SK-N-SH (cell line): ENCODE measurements at regions not wholly inside any gene's neighbourhood (a gene's known extent, or its start where the extent isn't known, plus 50 kb on each side); places are given as distances from the start of the nearest gene placed in this dataset.

Experiments used
- CTCF ChIA-PET: fragments of 300-600, 350-600 bp; formaldehyde crosslinking; extraction: SDS; loops from one replicate; lab custom pipeline; 2021; lab: Yijun Ruan, JAX
- POLR2A ChIA-PET: fragments of 350-600 bp; sonication (Branson Sonifier 250); formaldehyde crosslinking; extraction: SDS; loops from one replicate; lab custom pipeline; 2020; ENCODE audit warnings: antibody characterized with exemption, inconsistent platforms; lab: Yijun Ruan, JAX
- DNase-seq: peaks from one replicate; pipeline ENCODE4 v3.0.0; 2012
- H2AFZ ChIP-seq: fragments of 200-600 bp; sonication (generic); 2 replicates; pipeline ENCODE4 v1.8.1; 2016; ENCODE audit warnings: antibody characterized with exemption, mild to moderate bottlenecking, low read depth
- H3F3A ChIP-seq: fragments of 200-600 bp; sonication (generic); replicated peaks from 2 replicates; pipeline ENCODE3; 2016; ENCODE audit warnings: antibody characterized with exemption, mild to moderate bottlenecking; ENCODE audit not compliant: insufficient read depth
- H3K27ac ChIP-seq, 2 experiments: fragments of 200-500 bp in 1 of 2; fragments of 200-600 bp in 1 of 2; sonication (Bioruptor generic) in 1 of 2; sonication (generic), shearing (Covaris generic) in 1 of 2; 2 replicates each; pipeline versions ENCODE4 v1.5.1 to v1.6.1; 2014 to 2016; ENCODE audit warnings: low read depth in 2 of 2, inconsistent platforms in 1 of 2, low read length in 1 of 2, mild to moderate bottlenecking in 1 of 2, mixed read lengths in 1 of 2
- H3K27me3 ChIP-seq: fragments of 200-600 bp; sonication (generic), shearing (Covaris generic); 2 replicates; pipeline ENCODE4 v1.6.1; 2016; ENCODE audit warnings: mixed run types; ENCODE audit not compliant: insufficient read depth
- H3K36me3 ChIP-seq, 2 experiments: fragments of 200-500 bp in 1 of 2; fragments of 200-600 bp in 1 of 2; sonication (Bioruptor generic) in 1 of 2; sonication (generic) in 1 of 2; replicated peaks in 1 of 2; 2 replicates each; pipeline versions ENCODE3 to v1.5.1; 2014 to 2016; ENCODE audit warnings: low read length in 1 of 2, mild to moderate bottlenecking in 1 of 2; ENCODE audit not compliant: insufficient read depth in 2 of 2, control insufficient read depth in 1 of 2
- H3K4me1 ChIP-seq, 2 experiments: fragments of 200-500 bp in 1 of 2; fragments of 200-600 bp in 1 of 2; sonication (Bioruptor generic) in 1 of 2; sonication (generic), shearing (Covaris generic) in 1 of 2; 2 replicates each; pipeline versions ENCODE4 v1.5.1 to v1.6.1; 2014 to 2016; ENCODE audit warnings: low read depth in 1 of 2, low read length in 1 of 2, mixed run types in 1 of 2; ENCODE audit not compliant: insufficient read depth in 2 of 2, control insufficient read depth in 1 of 2
- H3K4me2 ChIP-seq: fragments of 200-600 bp; sonication (generic), shearing (Covaris generic); 2 replicates; pipeline ENCODE4 v1.6.1; 2017; ENCODE audit warnings: mixed run types
- H3K4me3 ChIP-seq, 2 experiments: fragments of 200-500 bp in 1 of 2; fragments of 200-600 bp in 1 of 2; sonication (Bioruptor generic) in 1 of 2; sonication (generic), shearing (Covaris generic) in 1 of 2; 2 replicates each; pipeline versions ENCODE4 v1.5.1 to v1.8.1; 2014 to 2016; ENCODE audit warnings: low read depth in 2 of 2, inconsistent platforms in 1 of 2, low read length in 1 of 2, mild to moderate bottlenecking in 1 of 2, mixed read lengths in 1 of 2, moderate library complexity in 1 of 2
- H3K79me2 ChIP-seq: fragments of 200-600 bp; sonication (generic); 2 replicates; pipeline ENCODE4 v1.8.1; 2017; ENCODE audit warnings: mild to moderate bottlenecking; ENCODE audit not compliant: insufficient read depth
- H3K9ac ChIP-seq: fragments of 200-600 bp; sonication (generic); 2 replicates; pipeline ENCODE4 v1.6.1; 2017; ENCODE audit warnings: mixed run types
- H3K9me2 ChIP-seq: fragments of 200-600 bp; sonication (generic); 2 replicates; pipeline ENCODE4 v1.6.1; 2017; ENCODE audit warnings: mixed run types
- H3K9me3 ChIP-seq: fragments of 200-600 bp; sonication (generic); 2 replicates; pipeline ENCODE4 v1.6.1; 2017; ENCODE audit warnings: mixed run types, mild to moderate bottlenecking, moderate library complexity
- H4K20me1 ChIP-seq: fragments of 200-600 bp; sonication (generic); 2 replicates; pipeline ENCODE4 v1.6.1; 2017; ENCODE audit warnings: mild to moderate bottlenecking, mixed run types; ENCODE audit not compliant: insufficient read depth
- CHD2 ChIP-seq: fragments of 150-350 bp; IDR thresholded peaks from 2 replicates; pipeline ENCODE4 v1.6.1; 2018; ENCODE audit warnings: low read length; ENCODE audit not compliant: partially characterized antibody
- CTCF ChIP-seq: fragments of 200-600 bp; sonication (generic); IDR thresholded peaks from 2 replicates; pipeline ENCODE4 v1.6.1; 2017; ENCODE audit warnings: antibody characterized with exemption, mild to moderate bottlenecking, moderate library complexity
- ELF1 ChIP-seq: IDR thresholded peaks from 2 replicates; pipeline ENCODE4 v1.4.0; 2012
- FOSL2 ChIP-seq: IDR thresholded peaks from 2 replicates; pipeline ENCODE4 v1.4.0; 2012; ENCODE audit warnings: low read depth, mild to moderate bottlenecking, moderate library complexity, borderline replicate concordance
- FOXJ3 ChIP-seq: sonication (generic); formaldehyde crosslinking; IDR thresholded peaks from 2 replicates; pipeline ENCODE4 v1.5.1; 2020; ENCODE audit warnings: mild to moderate bottlenecking, missing genetic modification reagents
- FOXM1 ChIP-seq: IDR thresholded peaks from 2 replicates; pipeline ENCODE4 v1.4.0; 2012; ENCODE audit warnings: low read depth, mild to moderate bottlenecking
- GATA2 ChIP-seq: sonication (generic); formaldehyde crosslinking; IDR thresholded peaks from 2 replicates; pipeline ENCODE4 v1.5.0; 2020; ENCODE audit warnings: mild to moderate bottlenecking, missing genetic modification reagents
- IRF3 ChIP-seq: fragments of 150-350 bp; IDR thresholded peaks from 2 replicates; pipeline ENCODE4 v1.6.1; 2016; ENCODE audit warnings: mild to moderate bottlenecking, low read depth, low read length
- MAX ChIP-seq: IDR thresholded peaks from 2 replicates; pipeline ENCODE4 v1.4.0; 2012; ENCODE audit warnings: low read depth
- MEF2A ChIP-seq: IDR thresholded peaks from 2 replicates; pipeline ENCODE4 v1.4.0; 2012; ENCODE audit warnings: low read depth, borderline replicate concordance
- MXI1 ChIP-seq: IDR thresholded peaks from 2 replicates; pipeline ENCODE4 v1.6.1; 2012; ENCODE audit warnings: mild to moderate bottlenecking, low read depth, low read length, improper control_type of control experiment
- NFIC ChIP-seq: IDR thresholded peaks from 2 replicates; pipeline ENCODE4 v1.4.0; 2012; ENCODE audit warnings: borderline replicate concordance
- POLR2AphosphoS5 ChIP-seq: IDR thresholded peaks from 2 replicates; pipeline ENCODE4 v1.6.1; 2012; ENCODE audit warnings: low read depth, low read length
- RAD21 ChIP-seq: IDR thresholded peaks from 2 replicates; pipeline ENCODE4 v1.6.1; 2012; ENCODE audit warnings: mild to moderate bottlenecking, low read length
- REST ChIP-seq: IDR thresholded peaks from 2 replicates; pipeline ENCODE4 v1.6.1; 2012; ENCODE audit warnings: mild to moderate bottlenecking, low read depth, low read length, moderate library complexity
- TCF12 ChIP-seq: IDR thresholded peaks from 2 replicates; pipeline ENCODE4 v1.4.0; 2012
- USF1 ChIP-seq: IDR thresholded peaks from 2 replicates; pipeline ENCODE4 v1.4.0; 2012; ENCODE audit warnings: low read depth, borderline replicate concordance
- USF2 ChIP-seq: fragments of 150-350 bp; IDR thresholded peaks from 2 replicates; pipeline ENCODE4 v1.6.1; 2017; ENCODE audit warnings: antibody characterized with exemption, low read length, low read depth, borderline replicate concordance
- YY1 ChIP-seq: IDR thresholded peaks from 2 replicates; pipeline ENCODE4 v1.4.0; 2012; ENCODE audit warnings: low read depth, mild to moderate bottlenecking
- WGBS: methylation state at CpG from one replicate; pipeline ENCODE4 v1.1.6; 2017; ENCODE audit warnings: low lambda C conversion rate; 5-methylcytosine and 5-hydroxymethylcytosine counted together

GRCh38 chr4:179618966-179619365, 2176.7 kb upstream of the AGA start:
- H3K36me3 ChIP-seq: no peaks in the 10 kb centered on the region
- WGBS: 9% methylated on average over 1 of the region's 1 CpG
- TF ChIP-seq FOXM1 (no peak), POLR2AphosphoS5 (no peak), USF1 (no peak), MAX (no peak), CHD2 (no peak)

GRCh38 chr4:179624768-179625181, 2182.5 kb upstream of the AGA start:
- WGBS: 20% methylated on average over 4 of the region's 4 CpGs
- no peak for TF ChIP-seq IRF3
- TF ChIP-seq FOSL2: no peak
- TF ChIP-seq MXI1: no peak
- peak; percentile 51 for TF ChIP-seq NFIC
- no peak for TF ChIP-seq USF2
- no peak for TF ChIP-seq RAD21
- TF ChIP-seq CTCF: no peak
- no peak for TF ChIP-seq YY1
- no peak for TF ChIP-seq REST
- TF ChIP-seq GATA2 (CRISPR knock-in tag): no peak
- TF ChIP-seq MEF2A: no peak
- peak; percentile 21; the same call in 1 of the 2 replicates for TF ChIP-seq TCF12
- no peak for TF ChIP-seq CHD2
- TF ChIP-seq ELF1: no peak
- no peak for TF ChIP-seq FOXJ3
- TF ChIP-seq USF1: no peak

More at GRCh38 chr4:179618966-179619365, 2176.7 kb upstream of the AGA start:
- H3K27me3 ChIP-seq: no peaks in the 10 kb centered on the region
- ChIA-PET CTCF (no interaction called here), POLR2A (no interaction called here)
- H3K4me1 ChIP-seq: no peaks in the 10 kb centered on the region; a peak in 1 of 4 replicates
- no peaks in the 10 kb centered on the region for H3K9me2 ChIP-seq
- DNase-seq: no peak
- no peak overlapping the region for H2AFZ ChIP-seq
- H3K9me3 ChIP-seq: no peaks in the 10 kb centered on the region
- H3K4me3 ChIP-seq: no peak overlapping the region
- H3K79me2 ChIP-seq: no peaks in the 10 kb centered on the region
- H3K9ac ChIP-seq: no peak overlapping the region
- H4K20me1 ChIP-seq: no peaks in the 10 kb centered on the region
- H3K4me2 ChIP-seq: no peak overlapping the region
- no peaks in the 10 kb centered on the region for H3F3A ChIP-seq
- no peak overlapping the region for H3K27ac ChIP-seq

More at GRCh38 chr4:179624768-179625181, 2182.5 kb upstream of the AGA start:
- H3K9ac ChIP-seq: peak overlapping the region; percentile 55; the same call in 1 of the 2 replicates
- H3K9me3 ChIP-seq: no peaks in the 10 kb centered on the region
- H3K36me3 ChIP-seq: no peaks in the 10 kb centered on the region
- peaks cover 13% of the 10 kb centered on the region for H3F3A ChIP-seq
- peak overlapping the region; percentile 94 for H2AFZ ChIP-seq
- H3K27me3 ChIP-seq: no peaks in the 10 kb centered on the region
- no peaks in the 10 kb centered on the region for H3K79me2 ChIP-seq
- H4K20me1 ChIP-seq: no peaks in the 10 kb centered on the region
- H3K4me2 ChIP-seq: no peak overlapping the region
- H3K4me3 ChIP-seq: no peak overlapping the region
- CTCF ChIA-PET: no interaction called here
- no peaks in the 10 kb centered on the region; a peak in 1 of 4 replicates for H3K4me1 ChIP-seq
- no peak for DNase-seq
- POLR2A ChIA-PET: no interaction called here
- peak overlapping the region; percentile 69 to 89; a peak in 3 of 4 replicates for H3K27ac ChIP-seq
- H3K9me2 ChIP-seq: no peaks in the 10 kb centered on the region
